Adrenal gland (tissue), 9 donors: ENCODE measurements at regions not wholly inside any gene's neighbourhood (a gene's known extent, or its start where the extent isn't known, plus 50 kb on each side); places are given as distances from the start of the nearest gene placed in this dataset.

Experiments
- DNase-seq, 7 donors: peaks; one replicate each; pipeline ENCODE4 v3.0.0-alpha.2; 2019 to 2020
- H3K27ac ChIP-seq, 5 donors: fragments of 200-600 bp; sonication (generic) in 4 of 5; 1 replicate in 3 of 5; 2 replicates in 2 of 5; pipeline versions ENCODE4 v1.5.1 to v1.8.0; 2016 to 2020; ENCODE audit warnings: mild to moderate bottlenecking in 1 of 5
- H3K27me3 ChIP-seq: fragments of 200-600 bp; 2 replicates; pipeline ENCODE4 v1.8.0; 2021
- H3K36me3 ChIP-seq, 2 donors: fragments of 200-600 bp; replicated peaks in 1 of 2; 1 replicate in 1 of 2; 2 replicates in 1 of 2; pipeline versions ENCODE4 v1.5.1 to v1.8.0; 2018 to 2022
- H3K4me1 ChIP-seq, 2 donors: fragments of 200-600 bp; replicated peaks in 1 of 2; 1 replicate in 1 of 2; 2 replicates in 1 of 2; pipeline versions ENCODE4 v1.5.1 to v1.8.0; 2018 to 2021
- H3K4me3 ChIP-seq, 4 donors: fragments of 200-600 bp; sonication (generic) in 3 of 4; one replicate each; pipeline ENCODE4 v1.5.1; 2016 to 2018
- H3K9me3 ChIP-seq, 3 donors: fragments of 200-600 bp; sonication (generic) in 1 of 3; replicated peaks in 1 of 3; 1 replicate in 2 of 3; 2 replicates in 1 of 3; pipeline versions ENCODE4 v1.5.1 to v1.8.0; 2016 to 2021
- POLR2A ChIP-seq, 2 donors: fragments of 450-650 bp; IDR thresholded peaks; one replicate each; pipeline ENCODE4 v1.6.1; 2017; ENCODE audit warnings: antibody characterized with exemption in 2 of 2, mild to moderate bottlenecking in 2 of 2, moderate library complexity in 1 of 2
- WGBS, 4 donors: extraction: QIAGEN DNeasy Blood & Tissue Kit in 2 of 4; methylation state at CpG; one replicate each; pipeline versions ENCODE4 v1.1.5 to v1.1.7; 2013 to 2017; 5-methylcytosine and 5-hydroxymethylcytosine counted together
- intact Hi-C, 2 donors: fragments of 100-400 bp; cut with DNase I; formaldehyde crosslinking; loops; one replicate each; pipeline versions ENCODE4 v1.14.1 to v1.15.0; 2022 to 2023
- TF ChIP-seq, protein P1 (sequence below), 6 experiments: fragments of 450-650 bp in 4 of 6; fragments of 200-600 bp in 2 of 6; sonication (generic) in 1 of 6; IDR thresholded peaks; 1 replicate in 5 of 6; 2 replicates in 1 of 6; pipeline versions ENCODE4 v1.5.1 to v1.8.0; 2016 to 2021; ENCODE audit warnings: antibody characterized with exemption in 6 of 6, mild to moderate bottlenecking in 2 of 6, moderate library complexity in 1 of 6
- donor health status: healthy with polysubstance abuse.
- donor health status: Bipolar disorder and iron deficiency.
- donor health status: DM: yes; HTN: yes; CAD: no.
- donor health status: DM: no; HTN: no; CAD: no.
- donor health status: DM: no; HTN: no; CAD: no.

GRCh38 chr3:71912839-71913495, 128.0 kb upstream of the PROK2 start:
- no peaks in the 10 kb centered on the region for H3K27me3 ChIP-seq
- peaks cover 0 to 13% of the 10 kb centered on the region in 2 donors for H3K4me1 ChIP-seq
- no peak for DNase-seq
- intact Hi-C loops, result no loop called here
- WGBS, 4 donors, result 61 to 77% (median 64%) methylated on average over 5 to 7 of the region's 7 CpGs
- H3K4me3 ChIP-seq, result no peak overlapping the region
- no peak overlapping the region for H3K27ac ChIP-seq
- no peaks in the 10 kb centered on the region for H3K36me3 ChIP-seq
- no peaks in the 10 kb centered on the region for H3K9me3 ChIP-seq
- TF ChIP-seq, protein P1, sequence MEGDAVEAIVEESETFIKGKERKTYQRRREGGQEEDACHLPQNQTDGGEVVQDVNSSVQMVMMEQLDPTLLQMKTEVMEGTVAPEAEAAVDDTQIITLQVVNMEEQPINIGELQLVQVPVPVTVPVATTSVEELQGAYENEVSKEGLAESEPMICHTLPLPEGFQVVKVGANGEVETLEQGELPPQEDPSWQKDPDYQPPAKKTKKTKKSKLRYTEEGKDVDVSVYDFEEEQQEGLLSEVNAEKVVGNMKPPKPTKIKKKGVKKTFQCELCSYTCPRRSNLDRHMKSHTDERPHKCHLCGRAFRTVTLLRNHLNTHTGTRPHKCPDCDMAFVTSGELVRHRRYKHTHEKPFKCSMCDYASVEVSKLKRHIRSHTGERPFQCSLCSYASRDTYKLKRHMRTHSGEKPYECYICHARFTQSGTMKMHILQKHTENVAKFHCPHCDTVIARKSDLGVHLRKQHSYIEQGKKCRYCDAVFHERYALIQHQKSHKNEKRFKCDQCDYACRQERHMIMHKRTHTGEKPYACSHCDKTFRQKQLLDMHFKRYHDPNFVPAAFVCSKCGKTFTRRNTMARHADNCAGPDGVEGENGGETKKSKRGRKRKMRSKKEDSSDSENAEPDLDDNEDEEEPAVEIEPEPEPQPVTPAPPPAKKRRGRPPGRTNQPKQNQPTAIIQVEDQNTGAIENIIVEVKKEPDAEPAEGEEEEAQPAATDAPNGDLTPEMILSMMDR (IDR thresholded peaks at IDR 0.05), result no peak
- TF ChIP-seq POLR2A (IDR thresholded peaks at IDR 0.05), result no peak

DNA sequence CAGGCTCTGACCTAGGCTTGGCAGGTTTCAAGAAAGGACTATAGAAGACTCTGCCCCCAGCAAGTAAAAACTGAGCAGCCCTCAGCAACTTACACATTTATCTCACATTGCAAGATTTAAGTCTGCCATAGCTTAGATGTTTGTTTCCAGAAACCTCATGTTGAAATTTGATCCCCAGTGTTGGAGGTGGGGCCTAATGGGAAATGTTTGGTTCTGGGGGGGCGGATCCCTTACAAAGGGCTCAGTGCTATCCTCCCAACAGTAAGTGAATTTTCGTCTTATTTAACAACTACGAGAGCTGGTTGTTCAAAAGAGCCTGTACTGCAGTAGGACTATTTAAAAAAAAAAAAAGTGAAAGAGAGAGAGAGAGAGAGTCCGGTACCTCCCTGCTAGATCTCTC, 125.2 kb upstream of the PROK2 start:
- Histone ChIP-seq H3K27me3 (no peaks in the 10 kb centered on the region), H3K36me3 (no peaks in the 10 kb centered on the region), H3K4me1 (peaks cover 0 to 13% of the 10 kb centered on the region in 2 donors), H3K9me3 (no peaks in the 10 kb centered on the region), H3K4me3 (no peak overlapping the region), H3K27ac (no peak overlapping the region)
- intact Hi-C loops, result no loop called here
- 87 to 95% (median 91%) methylated on average over 4 of the region's 4 CpGs for WGBS, 4 donors
- DNase-seq, result no peak
- no peak for TF ChIP-seq POLR2A (IDR thresholded peaks at IDR 0.05)
- TF ChIP-seq, protein P1 (IDR thresholded peaks at IDR 0.05), result no peak

GRCh38 chr3:71907996-71908395, 123.0 kb upstream of the PROK2 start:
- H3K4me1 ChIP-seq, result no peaks in the 10 kb centered on the region
- WGBS, 4 donors, result 71 to 92% (median 86%) methylated on average over 13 to 14 of the region's 14 CpGs
- intact Hi-C loops, result no loop called here
- TF ChIP-seq, protein P1 (IDR thresholded peaks at IDR 0.05), result no peak
- no peak for TF ChIP-seq POLR2A (IDR thresholded peaks at IDR 0.05)
- H3K27me3 ChIP-seq, result no peaks in the 10 kb centered on the region
- no peak for DNase-seq
- no peaks in the 10 kb centered on the region for H3K9me3 ChIP-seq
- no peak overlapping the region for H3K4me3 ChIP-seq
- H3K27ac ChIP-seq, result no peak overlapping the region
- H3K36me3 ChIP-seq, result no peaks in the 10 kb centered on the region

GRCh38 chr3:71906976-71907375, 122.0 kb upstream of the PROK2 start:
- intact Hi-C loops, result no loop called here
- no peaks in the 10 kb centered on the region for H3K27me3 ChIP-seq
- TF ChIP-seq POLR2A (IDR thresholded peaks at IDR 0.05), result no peak
- TF ChIP-seq, protein P1 (IDR thresholded peaks at IDR 0.05), result no peak
- H3K27ac ChIP-seq, result no peak overlapping the region
- no peaks in the 10 kb centered on the region for H3K9me3 ChIP-seq
- WGBS, 4 donors, result 77 to 86% (median 82%) methylated on average over 3 of the region's 3 CpGs
- H3K36me3 ChIP-seq, result no peaks in the 10 kb centered on the region
- no peak overlapping the region for H3K4me3 ChIP-seq
- no peak for DNase-seq
- no peaks in the 10 kb centered on the region for H3K4me1 ChIP-seq
